H1 (cell line): ENCODE measurements at regions not wholly inside any gene's neighbourhood (a gene's known extent, or its start where the extent isn't known, plus 50 kb on each side); places are given as distances from the start of the nearest gene placed in this dataset.

ENCODE experiments used
- CEBPB ChIP-seq: IDR thresholded peaks from 2 replicates; pipeline ENCODE4 v1.6.1; 2012; ENCODE audit warnings: low read depth, low read length

DNA sequence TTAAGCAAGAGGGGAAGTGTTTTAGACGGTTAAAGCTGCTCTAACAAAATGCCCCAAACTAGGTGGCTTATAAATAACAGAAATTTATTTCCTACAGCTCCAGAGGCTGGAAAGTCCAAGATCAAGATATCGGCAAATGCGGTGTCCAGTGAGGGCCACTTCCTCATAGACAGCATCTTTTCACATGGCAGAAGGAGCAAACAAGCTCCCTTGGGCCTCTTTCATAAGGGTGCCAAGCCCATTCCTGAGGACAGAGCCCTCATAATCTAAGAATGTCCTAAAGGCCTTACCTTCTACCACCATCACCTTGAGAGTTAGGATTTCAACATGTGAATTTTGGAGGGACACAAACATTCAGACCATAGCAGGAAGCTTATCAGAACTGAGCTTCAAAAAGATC lies 57.3 kb upstream of the PPP1CB start (continued):
- TF ChIP-seq CEBPB = no peak
